Activated B cell treated with CpG ODN at 0.5 μM for 24 hours (primary cell): ENCODE measurements at regions not wholly inside any gene's neighbourhood (a gene's known extent, or its start where the extent isn't known, plus 50 kb on each side); places are given as distances from the start of the nearest gene placed in this dataset.
"Not testable (repeated sequence)": the region's sequence is repeated elsewhere in the genome, so short reads cannot be mapped to it uniquely, and the experiment has no call there.

ENCODE experiments used
- ATAC-seq: fragments of 200-7000 bp; cut with Tn5 transposase; one replicate; pipeline ENCODE4 v1.10.0; 2021; ENCODE audit warnings: low read depth, mild to moderate bottlenecking, moderate library complexity
- CTCF ChIA-PET: fragments of 350-600 bp; sonication (Branson Sonifier 250); formaldehyde crosslinking; loops from one replicate; lab custom pipeline; 2021; ENCODE audit warnings: antibody characterized with exemption; lab: Charles Lee
- POLR2A ChIA-PET: fragments of 350-600 bp; sonication (Branson Sonifier 250); formaldehyde crosslinking; loops from one replicate; lab custom pipeline; 2021; ENCODE audit warnings: antibody characterized with exemption; lab: Charles Lee
- DNase-seq: peaks from one replicate; pipeline ENCODE4 v3.0.0; 2022
- H3K27ac Mint-ChIP-seq: one replicate; pipeline ENCODE4 v1.8.0; 2020; ENCODE audit warnings: mixed read lengths
- H3K27me3 Mint-ChIP-seq: one replicate; pipeline ENCODE4 v1.8.0; 2021; ENCODE audit warnings: mixed read lengths
- H3K36me3 Mint-ChIP-seq: one replicate; pipeline ENCODE4 v1.8.0; 2021; ENCODE audit warnings: low read depth, mixed read lengths
- H3K4me1 Mint-ChIP-seq: one replicate; pipeline ENCODE4 v1.8.0; 2021; ENCODE audit warnings: mixed read lengths
- H3K4me3 Mint-ChIP-seq: one replicate; pipeline ENCODE4 v1.8.0; 2020; ENCODE audit warnings: mild to moderate bottlenecking, mixed read lengths
- H3K9me3 Mint-ChIP-seq: one replicate; pipeline ENCODE4 v1.8.0; 2020; ENCODE audit warnings: mixed read lengths
- CTCF ChIP-seq: fragments of 200-600 bp; IDR thresholded peaks from one replicate; pipeline ENCODE4 v1.8.0; 2022; ENCODE audit warnings: antibody characterized with exemption, mild to moderate bottlenecking
- intact Hi-C: fragments of 100-400 bp; cut with micrococcal nuclease; formaldehyde crosslinking; loops from one replicate; pipeline ENCODE4 v1.15.1; 2024

GRCh38 chr4:83734576-83734975 is 198.7 kb downstream of the GPAT3 start:
- DNase-seq (no peak), ATAC-seq (no peak)
- no peak for TF ChIP-seq CTCF
- ChIA-PET POLR2A (no interaction called here), CTCF (no interaction called here)
- no peak overlapping the region for H3K27ac Mint-ChIP-seq
- H3K9me3 Mint-ChIP-seq, result peaks cover 4% of the 10 kb centered on the region
- no peak overlapping the region for H3K4me3 Mint-ChIP-seq
- intact Hi-C loops, result no loop called here
- H3K36me3 Mint-ChIP-seq, result no peaks in the 10 kb centered on the region
- no peaks in the 10 kb centered on the region for H3K27me3 Mint-ChIP-seq
- no peaks in the 10 kb centered on the region for H3K4me1 Mint-ChIP-seq

DNA sequence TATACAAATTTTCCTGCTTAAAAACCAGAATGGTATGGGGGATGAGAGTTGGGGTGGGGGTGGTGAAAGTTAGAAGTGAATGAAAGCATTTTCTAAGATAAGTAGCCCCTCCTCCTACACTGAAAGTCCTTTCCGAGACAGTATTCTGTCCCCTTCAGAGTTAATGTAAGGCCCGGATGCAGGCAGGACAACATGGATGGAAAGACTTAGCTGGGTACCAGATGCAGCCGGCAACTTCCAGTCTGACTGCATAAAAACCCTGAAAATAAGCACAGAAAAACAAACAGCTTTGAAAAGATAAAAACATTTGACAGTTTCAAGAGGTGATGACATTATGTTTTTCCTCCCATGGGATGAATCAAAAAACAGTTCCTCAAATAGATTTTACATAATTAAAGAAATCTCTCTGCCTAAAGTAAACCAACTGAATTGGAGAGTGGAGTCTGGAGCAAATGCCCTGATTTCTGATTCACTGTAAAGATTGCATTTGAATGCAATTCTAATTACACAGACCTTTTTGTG is 196.3 kb downstream of the GPAT3 start:
- TF ChIP-seq CTCF, result no peak
- H3K27ac Mint-ChIP-seq, result no peak overlapping the region
- DNase-seq (no peak), ATAC-seq (no peak)
- ChIA-PET CTCF (no interaction called here), POLR2A (no interaction called here)
- intact Hi-C loops, result no loop called here
- no peak overlapping the region for H3K4me3 Mint-ChIP-seq
- H3K9me3 Mint-ChIP-seq, result peaks cover 4% of the 10 kb centered on the region
- H3K27me3 Mint-ChIP-seq, result no peaks in the 10 kb centered on the region
- no peaks in the 10 kb centered on the region for H3K4me1 Mint-ChIP-seq
- H3K36me3 Mint-ChIP-seq, result no peaks in the 10 kb centered on the region

DNA sequence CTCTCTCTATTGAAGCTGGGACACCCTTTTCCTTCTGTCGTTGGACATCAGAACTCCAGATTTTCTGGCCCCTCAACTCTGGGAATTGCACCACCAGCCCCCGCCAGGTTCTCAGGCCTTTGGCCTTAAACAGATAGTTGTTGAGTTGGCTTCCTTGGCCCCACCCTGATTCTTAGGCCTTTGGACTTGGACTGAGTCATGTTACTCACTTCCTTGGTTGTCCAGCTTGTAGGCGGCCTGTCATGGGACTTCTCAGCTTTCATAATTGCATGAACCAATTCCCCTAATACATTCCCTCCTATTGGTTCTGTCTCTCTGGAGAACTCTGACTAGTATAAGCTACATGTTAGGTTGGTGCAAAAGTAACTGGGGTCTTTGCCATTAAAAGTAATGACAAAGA is 195.7 kb downstream of the GPAT3 start:
- ChIA-PET POLR2A (no interaction called here), CTCF (no interaction called here)
- no peak overlapping the region for H3K4me3 Mint-ChIP-seq
- H3K4me1 Mint-ChIP-seq, result no peaks in the 10 kb centered on the region
- intact Hi-C loops, result no loop called here
- TF ChIP-seq CTCF, result no peak
- no peak for DNase-seq
- peaks cover 4% of the 10 kb centered on the region for H3K9me3 Mint-ChIP-seq
- no peak for ATAC-seq
- no peaks in the 10 kb centered on the region for H3K27me3 Mint-ChIP-seq
- no peak overlapping the region for H3K27ac Mint-ChIP-seq
- no peaks in the 10 kb centered on the region for H3K36me3 Mint-ChIP-seq

GRCh38 chr4:83730958-83731357 is 195.1 kb downstream of the GPAT3 start:
- H3K4me1 Mint-ChIP-seq, intact Hi-C loops, H3K4me3 Mint-ChIP-seq, H3K27me3 Mint-ChIP-seq, H3K36me3 Mint-ChIP-seq, POLR2A ChIA-PET, H3K27ac Mint-ChIP-seq, H3K9me3 Mint-ChIP-seq, DNase-seq, CTCF ChIA-PET, ATAC-seq: not testable (repeated sequence)

- H3K4me1 Mint-ChIP-seq, result no peaks in the 10 kb centered on the region
- POLR2A ChIA-PET, result no interaction called here
- H3K9me3 Mint-ChIP-seq, result peaks cover 4% of the 10 kb centered on the region
- H3K36me3 Mint-ChIP-seq, result no peaks in the 10 kb centered on the region
- no peak overlapping the region for H3K4me3 Mint-ChIP-seq
- CTCF ChIA-PET, result no interaction called here
- H3K27ac Mint-ChIP-seq, result no peak overlapping the region
- DNase-seq (no peak), ATAC-seq (no peak)
- intact Hi-C loops, result no loop called here
- H3K27me3 Mint-ChIP-seq, result peaks cover 7% of the 10 kb centered on the region
- no peak for TF ChIP-seq CTCF
Observed at GRCh38 chr4:83728191-83728590, 192.3 kb downstream of the GPAT3 start.
